WTC11 (cell line): ENCODE measurements at regions not wholly inside any gene's neighbourhood (a gene's known extent, or its start where the extent isn't known, plus 50 kb on each side); places are given as distances from the start of the nearest gene placed in this dataset.
"Not testable (repeated sequence)": the region's sequence is repeated elsewhere in the genome, so short reads cannot be mapped to it uniquely, and the experiment has no call there.

Experiments
- ATAC-seq: fragments of 200-7000 bp; cut with Tn5 transposase; 2 replicates; pipeline ENCODE4 v1.10.0; 2021; ENCODE audit warnings: mild to moderate bottlenecking, moderate library complexity
- CTCF ChIA-PET: fragments of 300-600 bp; sonication (Branson Sonifier 250); formaldehyde crosslinking; loops from one replicate; lab custom pipeline; 2021; ENCODE audit warnings: antibody characterized with exemption; lab: Charles Lee
- POLR2A ChIA-PET: fragments of 350-600 bp; sonication (Branson Sonifier 250); formaldehyde crosslinking; loops from one replicate; lab custom pipeline; 2021; ENCODE audit warnings: antibody characterized with exemption; lab: Charles Lee
- DNase-seq: peaks from one replicate; pipeline ENCODE4 v3.0.0; 2021; ENCODE audit warnings: low spot score
- H3K27ac Mint-ChIP-seq: 2 replicates; pipeline ENCODE4 v1.8.0; 2021; ENCODE audit warnings: mixed read lengths
- H3K27me3 Mint-ChIP-seq: 2 replicates; pipeline ENCODE4 v1.8.0; 2021; ENCODE audit warnings: low read depth, mild to moderate bottlenecking, moderate library complexity, mixed read lengths
- H3K36me3 Mint-ChIP-seq: 2 replicates; pipeline ENCODE4 v1.8.0; 2021; ENCODE audit warnings: mixed read lengths
- H3K4me1 Mint-ChIP-seq: 2 replicates; pipeline ENCODE4 v1.8.0; 2022; ENCODE audit warnings: mixed read lengths
- H3K4me3 Mint-ChIP-seq: 2 replicates; pipeline ENCODE4 v1.8.0; 2021; ENCODE audit warnings: mild to moderate bottlenecking, moderate library complexity, mixed read lengths
- H3K9me3 Mint-ChIP-seq: 2 replicates; pipeline ENCODE4 v1.8.0; 2021; ENCODE audit warnings: mixed read lengths
- FOXK1 ChIP-seq: sonication (generic); formaldehyde crosslinking; IDR thresholded peaks from 2 replicates; pipeline ENCODE4 v1.8.0; 2022; ENCODE audit warnings: mild to moderate bottlenecking, moderate library complexity, missing genetic modification reagents
- GRHL2 ChIP-seq: fragments of 250-450 bp; sonication (Bioruptor Pico); IDR thresholded peaks from 2 replicates; pipeline ENCODE4 v1.8.0; 2022; ENCODE audit warnings: mild to moderate bottlenecking, moderate library complexity; ENCODE audit not compliant: insufficient replicate concordance, severe bottlenecking
- HMGXB4 ChIP-seq: sonication (generic); formaldehyde crosslinking; IDR thresholded peaks from 2 replicates; pipeline ENCODE4 v1.8.1; 2023; ENCODE audit warnings: mild to moderate bottlenecking, moderate library complexity, missing genetic modification reagents
- IRF2 ChIP-seq: sonication (generic); formaldehyde crosslinking; IDR thresholded peaks from 2 replicates; pipeline ENCODE4 v1.8.0; 2022; ENCODE audit warnings: low read depth, missing genetic modification reagents, borderline replicate concordance
- JUN ChIP-seq: sonication (generic); formaldehyde crosslinking; IDR thresholded peaks from 2 replicates; pipeline ENCODE4 v1.8.0; 2023; ENCODE audit warnings: mild to moderate bottlenecking, missing genetic modification reagents
- KAT7 ChIP-seq: sonication (generic); formaldehyde crosslinking; IDR thresholded peaks from 2 replicates; pipeline ENCODE4 v1.8.1; 2023; ENCODE audit warnings: missing genetic modification reagents, mild to moderate bottlenecking, borderline replicate concordance
- NR1H2 ChIP-seq: sonication (generic); formaldehyde crosslinking; IDR thresholded peaks from 2 replicates; pipeline ENCODE4 v1.9.0; 2021; ENCODE audit warnings: mild to moderate bottlenecking, moderate library complexity, missing genetic modification reagents
- TEAD1 ChIP-seq: sonication (generic); formaldehyde crosslinking; IDR thresholded peaks from 2 replicates; pipeline ENCODE4 v1.8.0; 2022; ENCODE audit warnings: mild to moderate bottlenecking, missing genetic modification reagents
- ZNF121 ChIP-seq: sonication (generic); formaldehyde crosslinking; IDR thresholded peaks from 2 replicates; pipeline ENCODE4 v1.8.0; 2023; ENCODE audit warnings: missing genetic modification reagents
- ZNF138 ChIP-seq: sonication (generic); formaldehyde crosslinking; conservative IDR thresholded peaks from 2 replicates; pipeline ENCODE4 v1.8.1; 2022; ENCODE audit warnings: mild to moderate bottlenecking, moderate library complexity, missing genetic modification reagents
- ZNF232 ChIP-seq: sonication (generic); formaldehyde crosslinking; IDR thresholded peaks from 2 replicates; pipeline ENCODE4 v1.8.0; 2022; ENCODE audit warnings: mild to moderate bottlenecking, missing genetic modification reagents
- ZNF396 ChIP-seq: fragments of 250-450 bp; sonication (Bioruptor Pico); IDR thresholded peaks from 2 replicates; pipeline ENCODE4 v1.8.0; 2021; ENCODE audit warnings: mild to moderate bottlenecking, moderate library complexity, borderline replicate concordance
- TF ChIP-seq, protein P1 (sequence below): fragments of 200-600 bp; IDR thresholded peaks from 2 replicates; pipeline ENCODE4 v1.8.0; 2022; ENCODE audit warnings: antibody characterized with exemption
- TF ChIP-seq, protein P2 (sequence below): sonication (generic); formaldehyde crosslinking; IDR thresholded peaks from 2 replicates; pipeline ENCODE4 v1.8.0; 2022; ENCODE audit warnings: mild to moderate bottlenecking, missing genetic modification reagents
- TF ChIP-seq, protein P3 (sequence below): fragments of 250-450 bp; sonication (Bioruptor Pico); IDR thresholded peaks from 2 replicates; pipeline ENCODE4 v1.9.0; 2021; ENCODE audit warnings: mild to moderate bottlenecking, borderline replicate concordance
- TF ChIP-seq, protein P4 (sequence below): sonication (generic); formaldehyde crosslinking; conservative IDR thresholded peaks from 2 replicates; pipeline ENCODE4 v1.8.1; 2022; ENCODE audit warnings: mild to moderate bottlenecking, missing genetic modification reagents
- TF ChIP-seq, protein P5 (sequence below): sonication (generic); formaldehyde crosslinking; IDR thresholded peaks from 2 replicates; pipeline ENCODE4 v1.8.1; 2022; ENCODE audit warnings: mild to moderate bottlenecking, missing genetic modification reagents, moderate library complexity, borderline replicate concordance

GRCh38 chr10:35933940-35934641 lies 292.0 kb upstream of the FZD8 start:
- ChIA-PET CTCF (interaction anchor here (0.6 kb wide), 1 partner anchor 16 kb away, joined by 3 read pairs; no protein-coding TSS in a partner anchor), POLR2A (no interaction called here)
- ATAC-seq (0 out of 2 replicates have a peak, but pooled peaks have one; percentile 38), DNase-seq (no peak)
- Mint-ChIP-seq H3K36me3 (no peaks in the 10 kb centered on the region), H3K4me1 (peaks cover 11% of the 10 kb centered on the region), H3K9me3 (peaks cover 7% of the 10 kb centered on the region; the same call in 1 of the 2 replicates), H3K4me3 (no peak overlapping the region), H3K27me3 (no peaks in the 10 kb centered on the region; the same call in 1 of the 2 replicates), H3K27ac (no peak overlapping the region)
- TF ChIP-seq, protein P1, sequence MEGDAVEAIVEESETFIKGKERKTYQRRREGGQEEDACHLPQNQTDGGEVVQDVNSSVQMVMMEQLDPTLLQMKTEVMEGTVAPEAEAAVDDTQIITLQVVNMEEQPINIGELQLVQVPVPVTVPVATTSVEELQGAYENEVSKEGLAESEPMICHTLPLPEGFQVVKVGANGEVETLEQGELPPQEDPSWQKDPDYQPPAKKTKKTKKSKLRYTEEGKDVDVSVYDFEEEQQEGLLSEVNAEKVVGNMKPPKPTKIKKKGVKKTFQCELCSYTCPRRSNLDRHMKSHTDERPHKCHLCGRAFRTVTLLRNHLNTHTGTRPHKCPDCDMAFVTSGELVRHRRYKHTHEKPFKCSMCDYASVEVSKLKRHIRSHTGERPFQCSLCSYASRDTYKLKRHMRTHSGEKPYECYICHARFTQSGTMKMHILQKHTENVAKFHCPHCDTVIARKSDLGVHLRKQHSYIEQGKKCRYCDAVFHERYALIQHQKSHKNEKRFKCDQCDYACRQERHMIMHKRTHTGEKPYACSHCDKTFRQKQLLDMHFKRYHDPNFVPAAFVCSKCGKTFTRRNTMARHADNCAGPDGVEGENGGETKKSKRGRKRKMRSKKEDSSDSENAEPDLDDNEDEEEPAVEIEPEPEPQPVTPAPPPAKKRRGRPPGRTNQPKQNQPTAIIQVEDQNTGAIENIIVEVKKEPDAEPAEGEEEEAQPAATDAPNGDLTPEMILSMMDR, result no peak
- TF ChIP-seq ZNF138 (CRISPR knock-in tag) (no peak), ZNF396 (CRISPR knock-in tag) (no peak), JUN (CRISPR knock-in tag) (no peak), ZNF121 (CRISPR knock-in tag) (no peak), KAT7 (CRISPR knock-in tag) (no peak), NR1H2 (CRISPR knock-in tag) (no peak), TEAD1 (CRISPR knock-in tag) (no peak), ZNF232 (CRISPR knock-in tag) (no peak), GRHL2 (no peak)
- TF ChIP-seq, protein P2, sequence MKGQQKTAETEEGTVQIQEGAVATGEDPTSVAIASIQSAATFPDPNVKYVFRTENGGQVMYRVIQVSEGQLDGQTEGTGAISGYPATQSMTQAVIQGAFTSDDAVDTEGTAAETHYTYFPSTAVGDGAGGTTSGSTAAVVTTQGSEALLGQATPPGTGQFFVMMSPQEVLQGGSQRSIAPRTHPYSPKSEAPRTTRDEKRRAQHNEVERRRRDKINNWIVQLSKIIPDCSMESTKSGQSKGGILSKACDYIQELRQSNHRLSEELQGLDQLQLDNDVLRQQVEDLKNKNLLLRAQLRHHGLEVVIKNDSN, result no peak

- CTCF ChIA-PET, result no interaction called here
- H3K4me3 Mint-ChIP-seq, result no peak overlapping the region
- H3K27me3 Mint-ChIP-seq, result no peaks in the 10 kb centered on the region; the same call in 1 of the 2 replicates
- no peak for DNase-seq
- no peak overlapping the region for H3K27ac Mint-ChIP-seq
- H3K36me3 Mint-ChIP-seq, result no peaks in the 10 kb centered on the region
- peaks cover 7% of the 10 kb centered on the region; the same call in 1 of the 2 replicates for H3K9me3 Mint-ChIP-seq
- TF ChIP-seq, protein P3, sequence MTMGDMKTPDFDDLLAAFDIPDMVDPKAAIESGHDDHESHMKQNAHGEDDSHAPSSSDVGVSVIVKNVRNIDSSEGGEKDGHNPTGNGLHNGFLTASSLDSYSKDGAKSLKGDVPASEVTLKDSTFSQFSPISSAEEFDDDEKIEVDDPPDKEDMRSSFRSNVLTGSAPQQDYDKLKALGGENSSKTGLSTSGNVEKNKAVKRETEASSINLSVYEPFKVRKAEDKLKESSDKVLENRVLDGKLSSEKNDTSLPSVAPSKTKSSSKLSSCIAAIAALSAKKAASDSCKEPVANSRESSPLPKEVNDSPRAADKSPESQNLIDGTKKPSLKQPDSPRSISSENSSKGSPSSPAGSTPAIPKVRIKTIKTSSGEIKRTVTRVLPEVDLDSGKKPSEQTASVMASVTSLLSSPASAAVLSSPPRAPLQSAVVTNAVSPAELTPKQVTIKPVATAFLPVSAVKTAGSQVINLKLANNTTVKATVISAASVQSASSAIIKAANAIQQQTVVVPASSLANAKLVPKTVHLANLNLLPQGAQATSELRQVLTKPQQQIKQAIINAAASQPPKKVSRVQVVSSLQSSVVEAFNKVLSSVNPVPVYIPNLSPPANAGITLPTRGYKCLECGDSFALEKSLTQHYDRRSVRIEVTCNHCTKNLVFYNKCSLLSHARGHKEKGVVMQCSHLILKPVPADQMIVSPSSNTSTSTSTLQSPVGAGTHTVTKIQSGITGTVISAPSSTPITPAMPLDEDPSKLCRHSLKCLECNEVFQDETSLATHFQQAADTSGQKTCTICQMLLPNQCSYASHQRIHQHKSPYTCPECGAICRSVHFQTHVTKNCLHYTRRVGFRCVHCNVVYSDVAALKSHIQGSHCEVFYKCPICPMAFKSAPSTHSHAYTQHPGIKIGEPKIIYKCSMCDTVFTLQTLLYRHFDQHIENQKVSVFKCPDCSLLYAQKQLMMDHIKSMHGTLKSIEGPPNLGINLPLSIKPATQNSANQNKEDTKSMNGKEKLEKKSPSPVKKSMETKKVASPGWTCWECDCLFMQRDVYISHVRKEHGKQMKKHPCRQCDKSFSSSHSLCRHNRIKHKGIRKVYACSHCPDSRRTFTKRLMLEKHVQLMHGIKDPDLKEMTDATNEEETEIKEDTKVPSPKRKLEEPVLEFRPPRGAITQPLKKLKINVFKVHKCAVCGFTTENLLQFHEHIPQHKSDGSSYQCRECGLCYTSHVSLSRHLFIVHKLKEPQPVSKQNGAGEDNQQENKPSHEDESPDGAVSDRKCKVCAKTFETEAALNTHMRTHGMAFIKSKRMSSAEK, result no peak
- no peak for TF ChIP-seq HMGXB4 (CRISPR knock-in tag)
- TF ChIP-seq FOXK1 (CRISPR knock-in tag), result no peak
- no peak for TF ChIP-seq IRF2
- TF ChIP-seq, protein P4, sequence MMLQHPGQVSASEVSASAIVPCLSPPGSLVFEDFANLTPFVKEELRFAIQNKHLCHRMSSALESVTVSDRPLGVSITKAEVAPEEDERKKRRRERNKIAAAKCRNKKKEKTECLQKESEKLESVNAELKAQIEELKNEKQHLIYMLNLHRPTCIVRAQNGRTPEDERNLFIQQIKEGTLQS, result no peak
- TF ChIP-seq, protein P5, sequence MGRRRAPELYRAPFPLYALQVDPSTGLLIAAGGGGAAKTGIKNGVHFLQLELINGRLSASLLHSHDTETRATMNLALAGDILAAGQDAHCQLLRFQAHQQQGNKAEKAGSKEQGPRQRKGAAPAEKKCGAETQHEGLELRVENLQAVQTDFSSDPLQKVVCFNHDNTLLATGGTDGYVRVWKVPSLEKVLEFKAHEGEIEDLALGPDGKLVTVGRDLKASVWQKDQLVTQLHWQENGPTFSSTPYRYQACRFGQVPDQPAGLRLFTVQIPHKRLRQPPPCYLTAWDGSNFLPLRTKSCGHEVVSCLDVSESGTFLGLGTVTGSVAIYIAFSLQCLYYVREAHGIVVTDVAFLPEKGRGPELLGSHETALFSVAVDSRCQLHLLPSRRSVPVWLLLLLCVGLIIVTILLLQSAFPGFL (CRISPR knock-in tag), result no peak
- POLR2A ChIA-PET, result no interaction called here
- no peak for ATAC-seq
- peaks cover 11% of the 10 kb centered on the region for H3K4me1 Mint-ChIP-seq
These were observed 291.4 kb upstream of the FZD8 start for GRCh38 chr10:35933491-35933890.

- ATAC-seq, CTCF ChIA-PET, H3K36me3 Mint-ChIP-seq, POLR2A ChIA-PET, H3K9me3 Mint-ChIP-seq, H3K27ac Mint-ChIP-seq, DNase-seq, H3K4me3 Mint-ChIP-seq, H3K27me3 Mint-ChIP-seq: not testable (repeated sequence)
- H3K4me1 Mint-ChIP-seq, result peaks cover 37% of the 10 kb centered on the region
These were observed 287.9 kb upstream of the FZD8 start for GRCh38 chr10:35929962-35930361.
